ENCODE measurements at regions not wholly inside any gene's neighbourhood (a gene's known extent, or its start where the extent isn't known, plus 50 kb on each side); places are given as distances from the start of the nearest gene placed in this dataset.

DNA sequence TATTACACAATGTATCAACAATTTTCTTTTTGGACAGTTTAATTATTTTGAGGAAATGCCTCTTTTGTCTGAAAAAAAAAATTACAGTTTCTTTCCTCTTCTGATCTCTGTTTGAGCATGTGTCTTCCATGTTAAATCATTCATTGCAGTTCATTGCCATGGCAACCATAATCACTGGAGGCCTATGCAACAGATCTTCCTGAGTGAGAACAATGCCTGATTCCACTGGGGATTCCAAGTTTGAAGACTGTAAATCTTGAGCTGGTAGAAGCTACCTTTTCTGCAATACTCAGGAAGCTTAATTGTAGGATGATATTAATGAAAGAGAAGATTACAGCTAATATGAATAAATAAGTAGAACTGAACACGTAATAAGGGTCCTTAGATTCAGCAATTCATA is 721.4 kb upstream of the CNTNAP5 start:
- no peak overlapping the region for H3K4me3 Mint-ChIP-seq
- no peak overlapping the region for H3K27ac Mint-ChIP-seq
- H3K27me3 Mint-ChIP-seq = no peaks in the 10 kb centered on the region
- peaks cover 2 to 4% (median 3%) of the 10 kb centered on the region in 3 donors for H3K9me3 Mint-ChIP-seq
- H3K36me3 Mint-ChIP-seq = no peaks in the 10 kb centered on the region
- no peaks in the 10 kb centered on the region for H3K4me1 Mint-ChIP-seq
